ENCODE measurements at regions not wholly inside any gene's neighbourhood (a gene's known extent, or its start where the extent isn't known, plus 50 kb on each side); places are given as distances from the start of the nearest gene placed in this dataset.

DNA sequence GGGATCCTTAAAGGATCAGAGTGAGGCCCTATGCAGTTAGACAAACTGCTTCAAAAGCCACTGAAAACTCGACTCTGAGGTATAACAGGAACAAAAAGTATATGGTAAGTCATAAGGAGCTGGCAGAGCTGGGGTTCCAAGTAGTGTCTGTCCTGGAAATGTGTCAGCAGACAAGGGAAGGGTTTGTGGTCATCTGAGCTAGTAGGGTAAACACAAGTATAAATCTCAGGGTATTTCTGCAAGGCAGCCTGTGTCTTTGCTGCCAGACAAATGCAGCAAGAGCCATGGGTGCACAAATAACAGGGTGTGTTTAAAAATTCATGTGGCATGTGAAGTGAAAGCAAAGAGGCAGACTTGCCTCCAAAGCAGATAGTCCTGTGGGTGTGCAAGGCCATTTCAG is 759.0 kb upstream of the ADAMTS5 start:
- ATAC-seq = no peak

- no peak for ATAC-seq
Observed at GRCh38 chr21:27722095-27722494, 755.2 kb upstream of the ADAMTS5 start.

DNA sequence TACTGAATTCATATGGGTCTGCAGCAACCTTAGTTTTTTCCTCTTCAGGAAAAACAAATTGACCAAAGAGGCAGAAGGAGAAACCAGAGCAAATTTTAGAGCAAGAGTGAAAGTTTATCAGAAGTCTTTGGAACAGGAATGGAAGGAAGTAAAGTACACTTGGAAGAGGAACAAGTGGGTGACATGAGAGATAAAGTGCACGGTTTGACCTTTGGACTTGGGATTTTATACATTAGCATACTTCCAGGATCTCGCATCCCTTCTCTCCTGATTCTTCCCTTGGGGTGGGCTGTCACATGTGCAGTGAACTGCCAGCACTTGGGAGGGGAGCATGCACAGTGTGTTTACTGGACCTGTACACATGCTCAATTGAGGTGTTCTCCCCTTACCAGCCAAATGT is 754.8 kb upstream of the ADAMTS5 start:
- no peak for ATAC-seq

- ATAC-seq = no peak
Observed at GRCh38 chr21:27719226-27719625, 752.3 kb upstream of the ADAMTS5 start.

GRCh38 chr21:27715131-27715530 is 748.2 kb upstream of the ADAMTS5 start:
- no peak for ATAC-seq

GRCh38 chr21:27713154-27714109 is 746.5 kb upstream of the ADAMTS5 start:
- ATAC-seq = peak; percentile 65

GRCh38 chr21:27704567-27705166 is 737.8 kb upstream of the ADAMTS5 start:
- no peak for ATAC-seq

DNA sequence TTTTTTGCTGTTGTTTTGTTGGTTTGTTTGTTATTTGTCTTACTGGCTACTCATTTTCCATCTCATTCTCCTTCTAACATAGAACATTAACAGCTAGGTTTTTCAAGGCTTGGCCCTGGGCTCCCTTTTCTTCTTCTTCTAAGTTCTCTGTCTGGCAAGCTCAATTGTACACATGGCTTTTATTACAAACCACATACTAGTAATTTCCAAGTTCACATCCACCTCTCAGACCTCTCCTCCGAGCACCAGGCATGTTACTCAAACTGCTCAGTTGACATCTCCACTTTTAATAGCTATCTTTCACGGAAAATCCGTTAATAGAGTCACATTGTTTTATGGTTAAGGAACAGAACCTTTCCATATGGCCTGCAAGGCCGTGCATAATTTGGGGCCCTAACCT is 736.9 kb upstream of the ADAMTS5 start:
- no peak for ATAC-seq

- peak; percentile 85 for ATAC-seq
Observed at GRCh38 chr21:27700974-27701614, 734.2 kb upstream of the ADAMTS5 start.

- ATAC-seq = no peak
Observed at GRCh38 chr21:27695246-27695645, 728.4 kb upstream of the ADAMTS5 start.

GRCh38 chr21:27694667-27695066 is 727.8 kb upstream of the ADAMTS5 start:
- no peak for ATAC-seq

DNA sequence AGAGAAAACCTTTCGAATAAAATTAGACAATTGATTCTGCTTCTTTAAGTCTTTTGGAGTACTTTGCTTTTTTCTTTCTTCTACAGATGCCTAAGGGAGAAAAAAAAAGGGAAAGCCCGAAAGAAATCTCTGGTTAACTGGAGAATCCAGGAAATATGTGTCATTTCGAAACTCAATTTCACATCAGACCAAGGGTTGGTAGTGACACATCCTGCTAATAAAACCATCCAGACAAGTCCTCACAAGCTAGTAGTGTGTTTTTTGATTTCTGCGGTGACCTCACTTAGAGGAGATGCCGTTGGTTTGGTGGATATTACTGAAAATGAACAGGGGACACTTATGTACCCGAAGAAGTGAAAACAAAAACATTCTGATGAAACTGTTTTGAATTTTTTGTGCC is 726.5 kb upstream of the ADAMTS5 start:
- peak; percentile 85 for ATAC-seq

DNA sequence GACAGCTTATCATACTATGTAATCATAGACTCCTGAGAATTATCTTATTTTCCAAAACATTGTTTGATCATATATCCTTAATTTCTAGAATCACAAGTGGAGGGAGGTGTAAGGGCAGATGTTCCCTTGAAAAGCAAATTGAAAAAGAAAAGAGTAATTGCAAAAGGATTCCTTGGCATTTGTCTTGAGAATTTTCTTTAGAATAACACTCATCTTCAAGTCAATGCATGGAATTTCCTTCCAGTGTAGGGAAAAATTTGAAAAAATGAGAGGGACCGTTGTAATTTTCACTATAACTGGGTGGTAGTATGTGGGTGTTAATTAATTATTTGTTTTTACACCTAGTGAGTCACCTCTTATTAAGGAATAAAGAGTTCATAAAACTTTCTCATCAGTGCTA is 724.6 kb upstream of the ADAMTS5 start:
- ATAC-seq = no peak

DNA sequence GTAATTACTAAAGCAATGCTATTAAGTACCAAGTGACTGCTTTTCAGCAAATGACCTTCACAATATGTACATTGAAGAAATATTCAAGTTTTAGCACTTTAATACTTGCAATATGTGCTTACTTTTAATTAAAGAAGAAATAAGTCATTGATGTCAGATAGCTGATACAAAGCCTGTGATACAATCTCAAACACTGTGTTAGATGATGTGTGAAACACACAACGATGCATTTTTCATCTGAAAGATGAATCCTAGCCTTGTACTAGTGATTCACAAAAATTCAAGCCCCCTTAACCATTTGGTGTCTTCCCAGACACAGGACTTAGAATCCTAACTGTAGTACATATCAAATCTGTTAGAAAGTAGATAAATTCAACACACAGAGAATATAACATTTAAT is 724.1 kb upstream of the ADAMTS5 start:
- ATAC-seq = no peak

DNA sequence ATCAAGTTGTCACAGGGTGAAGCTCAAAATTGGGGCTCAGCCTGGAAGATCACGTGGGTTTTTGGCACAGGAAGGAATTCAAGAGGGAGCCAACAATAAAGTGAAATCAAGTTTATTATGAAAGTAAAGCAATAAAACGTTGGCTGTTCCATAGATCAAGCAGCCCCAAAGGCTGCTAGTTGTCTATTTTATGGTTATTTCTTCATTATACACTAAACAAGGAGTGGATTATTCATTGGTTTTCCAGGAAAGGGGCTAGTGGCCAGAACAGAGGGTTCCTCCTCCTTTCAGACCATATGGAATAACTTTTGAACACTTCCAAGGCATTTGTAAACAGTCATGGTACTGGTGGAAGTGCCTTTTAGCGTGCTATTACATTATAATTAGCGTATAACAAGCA is 723.5 kb upstream of the ADAMTS5 start:
- no peak for ATAC-seq

DNA sequence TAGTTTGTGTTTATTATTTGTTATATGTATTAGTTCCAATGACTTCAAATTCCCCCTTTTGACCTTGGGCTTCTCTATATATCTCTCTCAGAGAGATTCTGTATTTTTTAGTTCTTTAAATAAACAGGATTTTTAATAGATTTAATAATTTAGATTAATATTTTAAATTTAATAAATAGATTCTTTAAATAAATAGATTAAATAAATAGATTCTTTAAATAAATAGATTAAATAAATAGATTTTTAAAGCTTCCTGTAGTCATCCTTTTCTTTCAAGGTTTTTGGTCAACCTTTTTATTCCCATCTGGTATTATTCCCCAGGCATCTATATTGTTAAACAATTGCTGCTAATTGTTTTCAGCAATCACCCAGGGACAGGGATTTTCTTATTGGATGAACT is 721.9 kb upstream of the ADAMTS5 start:
- ATAC-seq = no peak

DNA sequence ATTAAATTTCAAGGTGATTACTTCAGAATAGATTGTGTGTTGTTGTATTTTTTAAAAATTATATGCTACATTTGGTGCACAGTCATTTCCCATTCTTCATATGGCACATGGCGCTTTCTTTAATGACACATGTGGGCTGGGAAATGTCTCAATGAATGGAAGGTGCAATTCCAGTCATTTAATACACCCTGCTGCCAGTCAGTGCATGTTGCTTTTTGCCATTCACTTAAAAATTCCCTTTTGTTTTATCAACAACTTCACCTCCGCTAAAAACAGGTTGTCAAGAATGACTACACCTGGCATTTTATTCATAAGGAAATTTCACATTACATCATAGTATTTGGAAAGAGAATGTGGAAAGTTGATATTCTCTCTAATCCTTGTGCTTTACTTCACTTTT is 716.4 kb upstream of the ADAMTS5 start:
- ATAC-seq = peak; percentile 73

- ATAC-seq = no peak
Observed at GRCh38 chr21:27681841-27682240, 715.0 kb upstream of the ADAMTS5 start.

DNA sequence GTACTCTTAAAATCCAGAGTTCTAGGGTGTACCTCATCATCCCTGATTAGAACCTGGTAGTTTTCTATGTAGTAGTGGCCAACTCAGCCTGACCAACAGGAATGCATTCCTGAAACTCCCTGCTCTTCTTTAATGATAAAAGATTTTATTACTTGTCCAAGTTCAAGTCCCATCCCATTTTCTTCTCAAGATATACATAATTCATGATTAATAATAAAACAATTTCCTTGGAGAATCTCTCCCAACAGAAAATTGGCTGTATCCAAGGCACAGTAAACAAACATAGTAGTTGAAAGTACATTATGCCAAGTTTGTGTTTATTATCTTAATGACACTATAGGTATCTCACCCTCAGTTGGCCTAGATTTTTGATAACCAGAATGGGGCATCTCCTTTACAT is 714.1 kb upstream of the ADAMTS5 start:
- ATAC-seq = no peak

DNA sequence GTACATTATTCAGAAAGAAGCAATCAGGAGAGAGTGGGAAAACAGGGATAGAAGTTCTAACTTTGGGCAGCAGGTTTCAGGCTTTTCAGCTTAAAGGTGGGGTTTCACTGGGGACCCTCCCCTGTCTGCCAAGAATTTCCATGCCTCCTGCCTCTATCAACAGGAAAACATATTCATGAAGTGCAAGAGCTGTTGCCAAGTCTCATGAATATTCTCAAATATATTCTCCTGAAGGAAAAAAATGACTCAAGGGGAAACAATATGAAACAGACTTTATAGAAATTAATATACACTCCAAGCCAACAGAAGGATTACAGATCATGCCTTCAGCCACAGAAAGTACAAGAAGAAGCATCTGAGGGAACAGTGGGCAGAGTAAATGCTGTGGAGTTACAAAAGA is 713.3 kb upstream of the ADAMTS5 start:
- no peak for ATAC-seq

GRCh38 chr21:27678511-27678910 is 711.6 kb upstream of the ADAMTS5 start:
- ATAC-seq = no peak

DNA sequence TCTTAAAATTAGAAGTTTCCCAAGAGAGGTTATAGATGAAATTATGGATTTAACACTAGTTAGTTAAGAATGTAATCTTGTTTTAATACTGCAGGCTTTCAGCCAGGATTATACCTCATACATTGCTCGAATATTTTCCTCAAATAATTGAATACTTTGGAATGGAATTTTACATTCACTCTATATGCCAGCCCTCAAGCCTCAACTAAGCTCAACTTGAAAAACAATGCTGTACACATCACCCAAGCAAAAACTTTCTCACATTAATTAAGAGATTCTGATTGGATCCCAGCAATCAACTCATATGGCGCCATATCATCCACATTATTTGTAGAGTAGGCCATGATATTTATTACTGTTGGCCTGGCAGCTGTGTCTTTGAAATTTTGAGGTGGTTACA is 710.7 kb upstream of the ADAMTS5 start:
- no peak for ATAC-seq

- no peak for ATAC-seq
Observed at GRCh38 chr21:27675306-27675705, 708.4 kb upstream of the ADAMTS5 start.

Measured in esophagus mucosa (tissue), 1 donor.